Natural killer cell (primary cell): ENCODE measurements at regions not wholly inside any gene's neighbourhood (a gene's known extent, or its start where the extent isn't known, plus 50 kb on each side); places are given as distances from the start of the nearest gene placed in this dataset.

Experiments
- ATAC-seq, 3 donors: fragments of 150-1000 bp in 2 of 3; fragments of 200-7000 bp in 1 of 3; cut with Tn5 transposase; 1 replicate in 1 of 3; 2 replicates in 2 of 3; pipeline ENCODE4 v1.10.0; 2021; ENCODE audit warnings: mild to moderate bottlenecking in 2 of 3, moderate library complexity in 2 of 3
- DNase-seq, 2 donors: peaks; one replicate each; pipeline versions ENCODE4 v3.0.0 to v3.0.0-alpha.2; 2013 to 2021; ENCODE audit warnings: mixed read lengths in 1 of 2
- H3K27ac ChIP-seq: one replicate; pipeline ENCODE4 v1.5.1; 2013; ENCODE audit warnings: mild to moderate bottlenecking, low read length
- H3K27me3 ChIP-seq: one replicate; pipeline ENCODE4 v1.6.1; 2013; ENCODE audit warnings: low read length; ENCODE audit not compliant: control insufficient read depth, insufficient read depth
- H3K36me3 ChIP-seq: one replicate; pipeline ENCODE4 v1.6.1; 2013; ENCODE audit warnings: low read length; ENCODE audit not compliant: control insufficient read depth, insufficient read depth
- H3K4me1 ChIP-seq: one replicate; pipeline ENCODE4 v1.6.1; 2013; ENCODE audit warnings: low read length; ENCODE audit not compliant: control insufficient read depth, insufficient read depth
- H3K4me3 ChIP-seq: one replicate; pipeline ENCODE4 v1.5.1; 2013; ENCODE audit warnings: low read length
- H3K9me3 ChIP-seq: one replicate; pipeline ENCODE4 v1.6.1; 2013; ENCODE audit warnings: low read length; ENCODE audit not compliant: control insufficient read depth, insufficient read depth
- H3K27ac Mint-ChIP-seq, 2 donors: one replicate each; pipeline ENCODE4 v1.8.0; 2022; ENCODE audit warnings: mild to moderate bottlenecking in 2 of 2, mixed read lengths in 2 of 2, moderate library complexity in 1 of 2
- H3K27me3 Mint-ChIP-seq, 2 donors: one replicate each; pipeline ENCODE4 v1.8.0; 2022; ENCODE audit warnings: low read depth in 2 of 2, mixed read lengths in 2 of 2
- H3K36me3 Mint-ChIP-seq: one replicate; pipeline ENCODE4 v1.8.0; 2022; ENCODE audit warnings: mixed read lengths
- H3K4me1 Mint-ChIP-seq, 2 donors: one replicate each; pipeline ENCODE4 v1.8.0; 2022; ENCODE audit warnings: mixed read lengths in 2 of 2
- H3K4me3 Mint-ChIP-seq: one replicate; pipeline ENCODE4 v1.8.0; 2022; ENCODE audit warnings: mild to moderate bottlenecking, moderate library complexity, mixed read lengths
- H3K9me3 Mint-ChIP-seq, 2 donors: one replicate each; pipeline ENCODE4 v1.8.0; 2022; ENCODE audit warnings: mixed read lengths in 2 of 2
- CTCF ChIP-seq: fragments of 200-600 bp; IDR thresholded peaks from one replicate; pipeline ENCODE4 v1.8.0; 2022; ENCODE audit warnings: antibody characterized with exemption
- WGBS: methylation state at CpG from one replicate; pipeline ENCODE4 v1.1.7; 2013; ENCODE audit warnings: missing lambda C conversion rate; ENCODE audit not compliant: insufficient coverage; 5-methylcytosine and 5-hydroxymethylcytosine counted together
- intact Hi-C: fragments of 100-400 bp; cut with micrococcal nuclease; formaldehyde crosslinking; loops from one replicate; pipeline ENCODE4 v1.14.2; 2022

- DNase-seq (no peak), ATAC-seq (no peak)
- H3K27ac ChIP-seq = no peak overlapping the region
- H3K4me1 Mint-ChIP-seq = no peaks in the 10 kb centered on the region
- H3K9me3 Mint-ChIP-seq = peaks cover 3 to 8% of the 10 kb centered on the region in 2 donors
- WGBS = 60% methylated on average over 2 of the region's 4 CpGs
- TF ChIP-seq CTCF = no peak
- no peaks in the 10 kb centered on the region for H3K4me1 ChIP-seq
- H3K27me3 Mint-ChIP-seq = no peaks in the 10 kb centered on the region
- H3K36me3 Mint-ChIP-seq = no peaks in the 10 kb centered on the region
- H3K36me3 ChIP-seq = no peaks in the 10 kb centered on the region
- no peaks in the 10 kb centered on the region for H3K27me3 ChIP-seq
- H3K9me3 ChIP-seq = no peaks in the 10 kb centered on the region
- H3K27ac Mint-ChIP-seq = no peak overlapping the region
- intact Hi-C loops = no loop called here
- no peak overlapping the region for H3K4me3 Mint-ChIP-seq
- H3K4me3 ChIP-seq = no peak overlapping the region
Measured at GRCh38 chr18:68083131-68083530, 566.6 kb upstream of the DSEL start.

- DNase-seq (no peak), ATAC-seq (no peak)
- no peak for TF ChIP-seq CTCF
- intact Hi-C loops = no loop called here
- Mint-ChIP-seq H3K9me3 (peaks cover 14 to 15% of the 10 kb centered on the region in 2 donors), H3K27ac (no peak overlapping the region), H3K27me3 (no peaks in the 10 kb centered on the region), H3K4me1 (no peaks in the 10 kb centered on the region), H3K36me3 (peaks cover 13% of the 10 kb centered on the region), H3K4me3 (no peak overlapping the region)
- no peak overlapping the region for H3K4me3 ChIP-seq
- no peaks in the 10 kb centered on the region for H3K4me1 ChIP-seq
- no peak overlapping the region for H3K27ac ChIP-seq
- no peaks in the 10 kb centered on the region for H3K27me3 ChIP-seq
- H3K9me3 ChIP-seq = peaks cover 7% of the 10 kb centered on the region
- 91% methylated on average over 7 of the region's 7 CpGs for WGBS
- H3K36me3 ChIP-seq = no peaks in the 10 kb centered on the region
Measured at GRCh38 chr18:68072744-68073143, 556.2 kb upstream of the DSEL start.

- no CpG with 5 or more reads among the region's 1 CpG for WGBS
- no peak overlapping the region for H3K4me3 Mint-ChIP-seq
- H3K36me3 ChIP-seq = no peaks in the 10 kb centered on the region
- no peaks in the 10 kb centered on the region for H3K36me3 Mint-ChIP-seq
- H3K4me1 ChIP-seq = no peaks in the 10 kb centered on the region
- peaks cover 2 to 7% of the 10 kb centered on the region in 2 donors for H3K9me3 Mint-ChIP-seq
- no peak overlapping the region for H3K27ac ChIP-seq
- TF ChIP-seq CTCF = no peak
- no peak for ATAC-seq
- H3K4me1 Mint-ChIP-seq = no peaks in the 10 kb centered on the region
- no peaks in the 10 kb centered on the region for H3K27me3 Mint-ChIP-seq
- H3K9me3 ChIP-seq = no peaks in the 10 kb centered on the region
- H3K27ac Mint-ChIP-seq = no peak overlapping the region
- DNase-seq = no peak
- intact Hi-C loops = no loop called here
- H3K4me3 ChIP-seq = no peak overlapping the region
- no peaks in the 10 kb centered on the region for H3K27me3 ChIP-seq
Measured at GRCh38 chr18:68060871-68061270, 544.4 kb upstream of the DSEL start.

- intact Hi-C loops = no loop called here
- ATAC-seq = no peak
- H3K4me1 ChIP-seq = no peaks in the 10 kb centered on the region
- no peaks in the 10 kb centered on the region for H3K36me3 Mint-ChIP-seq
- H3K4me3 ChIP-seq = no peak overlapping the region
- H3K4me1 Mint-ChIP-seq = no peaks in the 10 kb centered on the region
- no peaks in the 10 kb centered on the region for H3K9me3 ChIP-seq
- H3K27ac Mint-ChIP-seq = no peak overlapping the region
- TF ChIP-seq CTCF = no peak
- no peaks in the 10 kb centered on the region for H3K27me3 Mint-ChIP-seq
- H3K36me3 ChIP-seq = no peaks in the 10 kb centered on the region
- DNase-seq = no peak
- H3K4me3 Mint-ChIP-seq = no peak overlapping the region
- no peak overlapping the region for H3K27ac ChIP-seq
- H3K9me3 Mint-ChIP-seq = peaks cover 12 to 16% of the 10 kb centered on the region in 2 donors
- H3K27me3 ChIP-seq = no peaks in the 10 kb centered on the region
- WGBS = 81% methylated on average over 2 of the region's 4 CpGs
Measured at GRCh38 chr18:68056936-68057335, 540.4 kb upstream of the DSEL start.
